22Rv1 (cell line): ENCODE measurements at regions not wholly inside any gene's neighbourhood (a gene's known extent, or its start where the extent isn't known, plus 50 kb on each side); places are given as distances from the start of the nearest gene placed in this dataset.

Experiments used
- H3K27ac ChIP-seq: fragments of 450-650 bp; 2 replicates; pipeline ENCODE4 v1.5.1; 2017
- ZFX ChIP-seq: fragments of 450-650 bp; IDR thresholded peaks from 2 replicates; pipeline ENCODE4 v1.6.1; 2017; ENCODE audit warnings: antibody characterized with exemption, borderline replicate concordance
- TF ChIP-seq, protein P1 (sequence below): fragments of 450-650 bp; IDR thresholded peaks from 2 replicates; pipeline ENCODE4 v1.5.1; 2017; ENCODE audit warnings: mild to moderate bottlenecking

DNA sequence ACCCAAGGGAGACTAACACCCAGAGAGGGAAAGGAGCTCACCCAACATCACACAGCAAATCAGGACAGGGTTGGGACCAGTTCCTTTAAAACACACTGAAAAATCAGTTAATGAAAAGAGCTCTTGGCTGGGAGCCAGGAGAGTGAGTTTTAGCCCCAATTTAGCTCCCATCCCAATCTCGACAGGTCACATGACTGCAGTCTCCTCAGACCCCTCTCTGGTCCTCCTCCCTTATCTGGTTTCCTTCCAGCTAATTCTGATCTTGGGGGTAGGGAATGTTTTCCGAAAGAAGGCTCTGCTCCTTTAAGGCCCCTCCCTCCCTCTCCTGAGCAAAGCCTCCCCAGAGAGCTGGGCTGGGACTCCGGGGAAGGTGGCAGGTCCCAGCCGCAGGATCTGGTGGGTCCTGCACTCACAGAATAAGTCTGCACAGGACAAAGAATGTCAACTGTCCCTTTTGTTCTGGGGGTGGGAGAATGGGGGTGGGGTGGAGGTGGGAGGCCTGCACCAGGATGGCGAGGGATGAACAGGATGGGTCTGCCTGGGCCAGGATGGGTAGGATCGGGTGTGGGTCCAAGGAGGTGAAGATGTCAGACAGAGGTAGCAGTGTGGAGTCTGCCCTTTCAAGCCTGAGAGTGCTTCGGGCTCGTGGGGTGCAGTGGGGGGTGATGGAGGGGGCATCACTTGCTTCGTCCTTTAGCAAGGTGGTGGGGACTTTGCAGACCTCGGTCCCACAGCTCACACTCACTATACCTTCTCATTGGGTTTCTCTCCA is 57.3 kb upstream of the SSBP3 start:
- TF ChIP-seq ZFX = no peak
- TF ChIP-seq, protein P1, sequence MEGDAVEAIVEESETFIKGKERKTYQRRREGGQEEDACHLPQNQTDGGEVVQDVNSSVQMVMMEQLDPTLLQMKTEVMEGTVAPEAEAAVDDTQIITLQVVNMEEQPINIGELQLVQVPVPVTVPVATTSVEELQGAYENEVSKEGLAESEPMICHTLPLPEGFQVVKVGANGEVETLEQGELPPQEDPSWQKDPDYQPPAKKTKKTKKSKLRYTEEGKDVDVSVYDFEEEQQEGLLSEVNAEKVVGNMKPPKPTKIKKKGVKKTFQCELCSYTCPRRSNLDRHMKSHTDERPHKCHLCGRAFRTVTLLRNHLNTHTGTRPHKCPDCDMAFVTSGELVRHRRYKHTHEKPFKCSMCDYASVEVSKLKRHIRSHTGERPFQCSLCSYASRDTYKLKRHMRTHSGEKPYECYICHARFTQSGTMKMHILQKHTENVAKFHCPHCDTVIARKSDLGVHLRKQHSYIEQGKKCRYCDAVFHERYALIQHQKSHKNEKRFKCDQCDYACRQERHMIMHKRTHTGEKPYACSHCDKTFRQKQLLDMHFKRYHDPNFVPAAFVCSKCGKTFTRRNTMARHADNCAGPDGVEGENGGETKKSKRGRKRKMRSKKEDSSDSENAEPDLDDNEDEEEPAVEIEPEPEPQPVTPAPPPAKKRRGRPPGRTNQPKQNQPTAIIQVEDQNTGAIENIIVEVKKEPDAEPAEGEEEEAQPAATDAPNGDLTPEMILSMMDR = no peak
- no peak overlapping the region for H3K27ac ChIP-seq

DNA sequence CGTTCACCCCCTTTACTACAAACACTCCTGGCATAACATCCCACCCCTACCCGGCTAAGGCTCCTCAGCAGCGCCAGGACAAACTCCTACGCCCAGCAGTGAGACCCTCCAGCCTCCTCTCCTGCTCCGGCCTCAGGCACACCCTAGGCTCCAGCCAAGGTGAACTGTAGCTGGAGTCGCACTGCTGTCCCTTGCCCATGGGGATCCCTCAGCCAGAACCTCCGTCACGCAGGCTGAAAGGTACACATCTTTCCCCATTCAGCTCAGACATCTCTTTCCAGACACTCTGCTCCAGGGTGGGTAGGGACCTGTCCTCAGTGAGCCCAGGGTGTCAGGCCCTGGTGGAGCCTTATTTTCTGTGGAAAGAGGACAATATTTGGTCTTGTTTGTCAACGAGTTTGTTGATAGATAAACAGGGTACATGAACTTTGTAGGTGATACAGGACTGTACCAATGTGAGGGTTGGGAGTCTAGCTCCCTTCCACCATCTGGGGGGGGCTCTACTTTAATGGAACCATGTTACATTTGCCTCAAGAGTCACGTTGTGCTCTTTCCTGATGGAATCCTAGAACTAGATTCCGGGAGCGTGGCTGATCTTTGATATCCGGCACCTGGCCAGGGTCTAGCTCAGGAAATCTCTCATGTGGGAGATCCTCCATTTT is 56.5 kb upstream of the SSBP3 start:
- no peak overlapping the region for H3K27ac ChIP-seq

DNA sequence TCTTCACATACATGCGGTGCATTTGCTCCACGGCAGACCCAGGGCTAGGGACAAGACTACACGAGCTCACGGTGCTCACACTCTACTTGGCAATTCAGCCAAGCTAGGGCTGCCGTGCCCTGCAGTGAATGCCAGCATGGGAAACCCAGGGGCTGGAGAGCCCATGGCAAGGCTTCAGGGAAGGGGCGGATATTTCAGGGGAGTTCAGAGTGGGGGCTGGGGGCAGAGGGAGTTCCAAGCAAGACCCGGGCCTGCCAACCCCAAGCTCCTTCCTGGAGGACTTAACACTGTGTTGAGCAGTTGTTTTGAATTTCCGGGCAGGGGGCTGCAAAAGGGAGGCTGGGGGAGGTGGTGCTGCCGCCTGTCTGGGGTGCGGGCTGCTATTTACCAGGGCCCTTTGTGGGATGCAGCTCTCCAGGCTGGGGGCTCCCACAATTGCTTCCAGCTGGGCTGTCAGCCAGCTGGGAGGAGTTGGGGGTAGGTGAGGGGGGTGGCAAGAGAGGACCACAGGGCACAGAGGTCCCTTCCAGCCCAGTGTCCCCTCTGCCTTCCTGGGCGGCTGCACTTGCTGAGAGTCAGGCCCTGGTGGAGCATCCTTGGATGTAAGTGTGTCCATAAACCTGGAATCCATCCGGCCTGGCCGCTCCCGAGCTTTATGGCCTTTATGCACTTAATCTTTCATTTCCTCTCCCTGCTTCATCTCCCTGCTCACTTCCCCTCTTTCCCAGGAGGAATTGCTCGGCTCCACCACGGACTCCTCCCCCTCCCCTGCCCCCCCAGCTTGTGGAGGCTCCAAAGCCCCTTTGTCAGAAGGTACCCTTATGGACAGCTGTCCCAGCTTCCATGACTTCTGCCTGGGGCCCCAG is 55.8 kb upstream of the SSBP3 start:
- no peak overlapping the region for H3K27ac ChIP-seq
- no peak for TF ChIP-seq ZFX
- TF ChIP-seq, protein P1 = no peak

More for the DNA sequence above, 56.5 kb upstream of the SSBP3 start:
- TF ChIP-seq ZFX = no peak
- TF ChIP-seq, protein P1 = no peak

GRCh38 chr1:54460861-54461387 is 54.7 kb upstream of the SSBP3 start:
- TF ChIP-seq, protein P1 = no peak
- TF ChIP-seq ZFX = no peak
- no peak overlapping the region for H3K27ac ChIP-seq

DNA sequence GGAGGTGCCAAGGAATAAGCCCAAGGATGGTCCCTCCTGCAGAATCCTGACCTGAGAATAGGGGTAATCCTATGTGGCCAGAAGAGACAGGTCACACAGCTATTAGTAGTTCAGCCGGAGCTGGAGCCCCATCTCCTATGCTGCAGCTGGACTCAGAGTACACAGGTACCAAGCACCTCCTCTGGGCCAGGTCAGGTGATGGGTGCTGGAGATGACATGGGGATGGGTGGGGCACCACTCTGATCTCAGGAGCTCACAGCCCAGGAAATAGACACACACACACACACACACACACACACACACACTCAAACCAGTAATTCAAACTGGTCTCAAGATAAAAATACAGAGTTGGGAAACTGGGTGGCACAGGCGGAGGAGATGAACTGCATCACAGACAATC is 54.2 kb upstream of the SSBP3 start:
- H3K27ac ChIP-seq = no peak overlapping the region
- TF ChIP-seq ZFX = no peak
- TF ChIP-seq, protein P1 = no peak

DNA sequence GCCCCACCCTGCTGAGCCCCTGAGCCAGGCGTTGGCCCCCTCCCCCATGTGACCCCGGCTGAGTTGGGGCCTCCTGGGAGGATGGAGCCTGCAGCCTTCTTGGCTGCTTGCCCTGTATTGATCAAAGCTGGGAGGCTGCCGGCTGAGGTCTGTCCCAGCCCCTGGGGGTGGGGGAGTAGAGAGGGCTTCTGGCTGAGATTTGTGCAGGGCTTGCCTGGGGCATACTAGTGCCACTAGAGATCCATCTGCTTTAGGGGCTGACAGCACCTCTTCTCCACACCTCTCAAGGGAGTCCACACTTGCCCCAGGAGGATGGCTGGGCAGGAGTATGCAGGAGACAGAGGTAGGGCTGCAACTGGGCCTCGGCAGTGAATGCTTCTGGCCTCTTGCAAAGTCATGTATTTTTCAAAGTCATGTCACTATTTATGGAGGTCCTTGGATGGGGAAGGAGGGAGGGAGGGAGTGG is 53.6 kb upstream of the SSBP3 start:
- TF ChIP-seq ZFX = no peak
- TF ChIP-seq, protein P1 = no peak
- H3K27ac ChIP-seq = no peak overlapping the region
